ENCODE measurements at regions not wholly inside any gene's neighbourhood (a gene's known extent, or its start where the extent isn't known, plus 50 kb on each side); places are given as distances from the start of the nearest gene placed in this dataset.

- Histone ChIP-seq H3K27me3 (ENCODE audit: insufficient read depth, poor library complexity, severe bottlenecking) (no peaks in the 10 kb centered on the region), H3K4me1 (ENCODE audit: insufficient read depth, poor library complexity, severe bottlenecking) (peaks cover 40% of the 10 kb centered on the region), H3K27ac (ENCODE audit: poor library complexity, severe bottlenecking) (peak overlapping the region; percentile 72), H3K36me3 (ENCODE audit: low read depth) (no peaks in the 10 kb centered on the region), H3K4me3 (ENCODE audit: severe bottlenecking) (no peak overlapping the region), H3K9me3 (ENCODE audit: severe bottlenecking) (no peaks in the 10 kb centered on the region)
- ATAC-seq (ENCODE audit: low read depth): peak; percentile 20
- peak; percentile 67 for DNase-seq (ENCODE audit: low spot score)
- peak; percentile 32 for TF ChIP-seq CTCF (IDR thresholded peaks at IDR 0.05; ENCODE audit: poor library complexity, severe bottlenecking)
Measured at GRCh38 chr15:31605467-31605931, 278.9 kb downstream of the KLF13 start.

- Histone ChIP-seq H3K27me3 (ENCODE audit: insufficient read depth, poor library complexity, severe bottlenecking) (no peaks in the 10 kb centered on the region), H3K27ac (ENCODE audit: poor library complexity, severe bottlenecking) (peak overlapping the region; percentile 72), H3K4me1 (ENCODE audit: insufficient read depth, poor library complexity, severe bottlenecking) (peaks cover 40% of the 10 kb centered on the region), H3K4me3 (ENCODE audit: severe bottlenecking) (no peak overlapping the region), H3K36me3 (ENCODE audit: low read depth) (no peaks in the 10 kb centered on the region), H3K9me3 (ENCODE audit: severe bottlenecking) (no peaks in the 10 kb centered on the region)
- no peak for TF ChIP-seq CTCF (IDR thresholded peaks at IDR 0.05; ENCODE audit: poor library complexity, severe bottlenecking)
- peak; percentile 92 for ATAC-seq (ENCODE audit: low read depth)
- peak; percentile 89 for DNase-seq (ENCODE audit: low spot score)
Measured at GRCh38 chr15:31606194-31606669, 279.6 kb downstream of the KLF13 start.

- DNase-seq (ENCODE audit: low spot score) (no peak), ATAC-seq (ENCODE audit: low read depth) (no peak)
- Histone ChIP-seq H3K9me3 (ENCODE audit: severe bottlenecking) (no peaks in the 10 kb centered on the region), H3K27ac (ENCODE audit: poor library complexity, severe bottlenecking) (peak overlapping the region; percentile 72), H3K36me3 (ENCODE audit: low read depth) (no peaks in the 10 kb centered on the region), H3K27me3 (ENCODE audit: insufficient read depth, poor library complexity, severe bottlenecking) (no peaks in the 10 kb centered on the region), H3K4me1 (ENCODE audit: insufficient read depth, poor library complexity, severe bottlenecking) (peaks cover 40% of the 10 kb centered on the region), H3K4me3 (ENCODE audit: severe bottlenecking) (no peak overlapping the region)
- no peak for TF ChIP-seq CTCF (IDR thresholded peaks at IDR 0.05; ENCODE audit: poor library complexity, severe bottlenecking)
Measured at GRCh38 chr15:31606931-31607497, 280.4 kb downstream of the KLF13 start.

GRCh38 chr15:31607656-31608055, 281.0 kb downstream of the KLF13 start:
- Histone ChIP-seq H3K27me3 (ENCODE audit: insufficient read depth, poor library complexity, severe bottlenecking) (no peaks in the 10 kb centered on the region), H3K4me3 (ENCODE audit: severe bottlenecking) (no peak overlapping the region), H3K36me3 (ENCODE audit: low read depth) (no peaks in the 10 kb centered on the region), H3K9me3 (ENCODE audit: severe bottlenecking) (no peaks in the 10 kb centered on the region), H3K4me1 (ENCODE audit: insufficient read depth, poor library complexity, severe bottlenecking) (peaks cover 40% of the 10 kb centered on the region), H3K27ac (ENCODE audit: poor library complexity, severe bottlenecking) (peak overlapping the region; percentile 72)
- no peak for TF ChIP-seq CTCF (IDR thresholded peaks at IDR 0.05; ENCODE audit: poor library complexity, severe bottlenecking)
- ATAC-seq (ENCODE audit: low read depth) (peak; percentile 28), DNase-seq (ENCODE audit: low spot score) (no peak)

- Histone ChIP-seq H3K4me1 (ENCODE audit: insufficient read depth, poor library complexity, severe bottlenecking) (peaks cover 40% of the 10 kb centered on the region), H3K36me3 (ENCODE audit: low read depth) (no peaks in the 10 kb centered on the region)
Measured at GRCh38 chr15:31609258-31609681, 282.6 kb downstream of the KLF13 start.

More at GRCh38 chr15:31609258-31609681, 282.6 kb downstream of the KLF13 start:
- DNase-seq (ENCODE audit: low spot score) (peak; percentile 76), ATAC-seq (ENCODE audit: low read depth) (peak; percentile 38)
- TF ChIP-seq CTCF (IDR thresholded peaks at IDR 0.05; ENCODE audit: poor library complexity, severe bottlenecking): no peak
- no peaks in the 10 kb centered on the region for H3K27me3 ChIP-seq (ENCODE audit: insufficient read depth, poor library complexity, severe bottlenecking)
- peak overlapping the region; percentile 72 for H3K27ac ChIP-seq (ENCODE audit: poor library complexity, severe bottlenecking)
- H3K9me3 ChIP-seq (ENCODE audit: severe bottlenecking): no peaks in the 10 kb centered on the region
- H3K4me3 ChIP-seq (ENCODE audit: severe bottlenecking): no peak overlapping the region
